HG03039 (cell line): ENCODE measurements at regions not wholly inside any gene's neighbourhood (a gene's known extent, or its start where the extent isn't known, plus 50 kb on each side); places are given as distances from the start of the nearest gene placed in this dataset.

Experiments
- ATAC-seq: cut with Tn5 transposase; IDR thresholded peaks from one replicate; pipeline ENCODE4 v1.9.1; 2021; ENCODE audit warnings: mild to moderate bottlenecking, moderate library complexity; ENCODE audit not compliant: unreplicated experiment

- no peak for ATAC-seq
Measured at GRCh38 chr18:22467760-22468553, 50.2 kb upstream of the CTAGE1 start.

GRCh38 chr18:22468554-22468891 lies 50.8 kb upstream of the CTAGE1 start:
- no peak for ATAC-seq

- no peak for ATAC-seq
Measured at GRCh38 chr18:22469061-22469734, 51.5 kb upstream of the CTAGE1 start.

- ATAC-seq: no peak
Measured at GRCh38 chr18:22469926-22470247, 52.2 kb upstream of the CTAGE1 start.

GRCh38 chr18:22470248-22471235 lies 52.8 kb upstream of the CTAGE1 start:
- no peak for ATAC-seq

- ATAC-seq: no peak
Measured at GRCh38 chr18:22471546-22472131, 53.9 kb upstream of the CTAGE1 start.

- ATAC-seq: no peak
Measured at GRCh38 chr18:22473366-22473765, 55.7 kb upstream of the CTAGE1 start.

- ATAC-seq: no peak
Measured at GRCh38 chr18:22475426-22476100, 57.8 kb upstream of the CTAGE1 start.

- ATAC-seq: no peak
Measured at GRCh38 chr18:22477222-22477621, 59.5 kb upstream of the CTAGE1 start.

- no peak for ATAC-seq
Measured at GRCh38 chr18:22482948-22483347, 65.2 kb upstream of the CTAGE1 start.

GRCh38 chr18:22483407-22483806 lies 65.7 kb upstream of the CTAGE1 start:
- no peak for ATAC-seq

GRCh38 chr18:22484471-22484870 lies 66.8 kb upstream of the CTAGE1 start:
- ATAC-seq: no peak

GRCh38 chr18:22485808-22486244 lies 68.1 kb upstream of the CTAGE1 start:
- no peak for ATAC-seq

- ATAC-seq: no peak
Measured at GRCh38 chr18:22486667-22487066, 69.0 kb upstream of the CTAGE1 start.

GRCh38 chr18:22488554-22488953 lies 70.8 kb upstream of the CTAGE1 start:
- no peak for ATAC-seq

- no peak for ATAC-seq
Measured at GRCh38 chr18:22489704-22490103, 72.0 kb upstream of the CTAGE1 start.

- ATAC-seq: no peak
Measured at GRCh38 chr18:22490429-22490846, 72.7 kb upstream of the CTAGE1 start.

- no peak for ATAC-seq
Measured at GRCh38 chr18:22493255-22493654, 75.5 kb upstream of the CTAGE1 start.

GRCh38 chr18:22493940-22494339 lies 76.2 kb upstream of the CTAGE1 start:
- no peak for ATAC-seq

- ATAC-seq: no peak
Measured at GRCh38 chr18:22494771-22495170, 77.1 kb upstream of the CTAGE1 start.

- ATAC-seq: no peak
Measured at GRCh38 chr18:22499421-22499820, 81.7 kb upstream of the CTAGE1 start.
